ENCODE measurements at regions not wholly inside any gene's neighbourhood (a gene's known extent, or its start where the extent isn't known, plus 50 kb on each side); places are given as distances from the start of the nearest gene placed in this dataset.

GRCh38 chr17:73821665-73822064 is 177.4 kb upstream of the SDK2 start:
- no peak for TF ChIP-seq POLR2AphosphoS5 (IDR thresholded peaks at IDR 0.05; ENCODE audit: low read depth, low read length)
- no peak for TF ChIP-seq REST (IDR thresholded peaks at IDR 0.05; ENCODE audit: insufficient read depth in 1 of 2, low read depth in 2 of 2, low read length in 2 of 2)

All from PFSK-1 (cell line).